ENCODE measurements at regions not wholly inside any gene's neighbourhood (a gene's known extent, or its start where the extent isn't known, plus 50 kb on each side); places are given as distances from the start of the nearest gene placed in this dataset.

DNA sequence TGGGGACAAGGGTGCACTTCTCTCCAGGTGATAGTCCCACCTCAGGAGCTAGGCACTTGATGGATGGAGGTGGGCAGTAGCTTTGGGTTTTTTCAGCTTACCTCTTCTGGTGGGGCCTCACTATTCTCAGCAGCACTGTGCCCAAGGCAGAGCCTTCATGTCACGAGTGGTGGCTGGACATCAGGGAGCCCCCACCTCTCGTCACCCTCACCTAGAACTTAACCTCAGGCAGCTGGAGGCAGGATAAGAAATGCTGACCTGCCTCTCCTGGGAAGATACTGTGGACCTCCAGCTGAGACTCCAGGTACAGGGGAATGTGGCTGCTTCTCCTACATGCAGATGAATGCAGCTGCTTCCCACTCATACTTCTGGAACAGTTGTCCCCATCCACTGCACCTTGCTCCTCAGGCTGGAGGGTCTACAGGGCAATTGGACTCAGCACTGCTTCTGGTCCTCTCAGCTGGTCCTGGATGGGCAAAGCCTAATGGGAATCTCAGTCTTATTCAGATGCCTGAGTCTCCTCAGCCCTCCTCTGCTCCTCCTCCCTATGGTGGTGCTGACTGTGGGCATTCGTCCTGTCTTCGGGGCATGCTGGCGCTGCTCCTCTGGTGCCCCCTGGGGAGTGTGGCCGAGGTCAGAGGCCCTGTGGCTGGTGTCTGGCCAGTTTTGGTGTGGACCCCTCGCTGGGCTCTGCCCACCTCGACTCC is 129.9 kb downstream of the KLF13 start:
- no peak for DNase-seq (ENCODE audit: low read depth)

DNA sequence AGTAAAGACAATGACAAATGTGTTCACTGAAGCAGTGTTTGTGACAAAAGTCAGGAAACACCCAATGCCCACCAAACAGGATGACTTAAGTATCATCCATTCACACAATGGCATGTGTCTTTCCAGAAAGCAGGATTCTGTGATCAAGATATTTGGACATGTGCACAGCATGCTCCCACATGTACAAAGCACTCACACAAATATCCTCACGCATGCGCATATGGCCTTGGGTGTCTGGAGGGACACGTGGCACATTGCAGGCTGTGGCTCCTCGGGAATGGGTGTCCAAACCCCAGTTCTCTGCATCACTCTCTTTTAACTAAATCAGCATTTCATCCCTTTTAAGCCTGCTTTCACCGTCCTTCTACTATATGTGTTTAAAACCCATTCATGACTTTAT is 130.5 kb downstream of the KLF13 start:
- no peak for DNase-seq (ENCODE audit: low read depth)

- DNase-seq (ENCODE audit: low read depth) = no peak
These were observed 131.2 kb downstream of the KLF13 start for GRCh38 chr15:31457631-31458526.

DNA sequence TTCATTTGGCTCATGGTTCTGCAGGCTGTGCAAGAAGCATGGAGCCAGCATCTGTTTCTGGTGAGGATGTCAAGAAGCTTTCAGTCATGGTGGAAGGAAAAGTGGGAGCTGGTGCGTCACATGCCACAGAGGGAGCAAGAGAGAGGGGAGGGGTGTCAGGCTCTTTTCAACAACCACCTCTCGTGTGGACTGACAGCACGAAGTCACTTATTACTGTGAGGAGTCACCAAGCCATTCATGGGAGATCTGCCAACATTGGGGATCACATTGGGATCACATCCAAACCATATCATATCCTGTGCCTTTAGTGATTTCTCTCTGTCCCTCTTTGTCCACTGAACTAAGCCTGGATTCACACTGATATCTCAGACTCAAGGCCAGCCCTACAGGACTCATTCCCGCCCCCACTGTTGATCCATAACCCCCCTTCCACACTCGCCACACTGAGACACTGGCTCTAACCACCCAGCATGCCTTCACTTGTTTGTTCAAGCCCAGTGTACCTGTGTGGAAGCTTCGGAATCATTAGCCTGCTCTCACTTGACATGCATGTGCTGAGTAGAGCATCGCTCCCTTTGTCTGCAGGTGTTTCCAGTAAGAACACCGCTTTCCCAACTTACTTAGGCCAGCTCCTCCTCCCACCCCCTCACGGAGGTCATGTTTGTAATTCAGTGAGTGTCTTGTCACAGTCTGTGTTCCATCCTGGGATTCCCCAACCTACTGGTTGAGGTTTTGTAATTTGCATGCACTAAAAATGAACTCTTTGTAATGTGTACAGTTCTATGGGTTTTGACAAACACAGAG is 132.2 kb downstream of the KLF13 start:
- no peak for DNase-seq (ENCODE audit: low read depth)

DNA sequence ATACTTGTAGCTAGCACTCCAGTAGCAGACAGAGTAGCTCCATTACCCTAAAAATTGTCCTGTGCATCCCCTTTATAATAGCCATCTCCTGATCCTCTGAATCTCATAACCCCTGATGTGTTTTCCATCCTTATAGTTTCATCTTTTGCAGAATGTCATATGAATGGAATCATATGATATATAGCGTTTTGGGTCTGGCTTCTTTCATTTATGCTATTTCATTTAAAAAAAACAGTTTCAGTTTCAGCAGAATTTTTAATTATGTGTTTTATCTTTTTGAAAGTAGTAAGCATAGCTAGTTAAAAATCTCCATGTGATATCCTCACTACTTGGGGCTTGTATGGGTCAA is 132.7 kb downstream of the KLF13 start:
- no peak for DNase-seq (ENCODE audit: low read depth)

DNA sequence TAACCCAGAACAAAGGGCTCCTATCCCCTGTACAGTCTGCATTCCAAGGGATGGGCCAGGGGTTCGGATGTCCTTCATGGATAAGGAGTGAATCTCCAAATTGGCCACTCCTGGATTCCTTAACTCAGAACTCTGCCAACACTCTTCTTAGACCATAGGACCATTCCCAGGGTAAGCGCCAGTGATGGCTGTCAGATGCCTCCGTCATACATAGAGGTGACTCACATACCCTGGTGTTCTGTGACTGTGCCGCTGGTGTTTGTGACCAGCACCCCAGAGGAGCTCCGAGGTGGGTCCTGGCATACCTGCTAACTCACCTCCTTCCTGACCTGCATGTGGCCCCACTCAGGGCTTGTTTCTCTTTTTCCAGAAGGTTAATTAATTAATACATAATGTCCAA is 134.7 kb downstream of the KLF13 start:
- no peak for DNase-seq (ENCODE audit: low read depth)

- DNase-seq (ENCODE audit: low read depth) = no peak
These were observed 135.4 kb downstream of the KLF13 start for GRCh38 chr15:31461911-31462480.

GRCh38 chr15:31463521-31464102 is 137.0 kb downstream of the KLF13 start:
- no peak for DNase-seq (ENCODE audit: low read depth)

DNA sequence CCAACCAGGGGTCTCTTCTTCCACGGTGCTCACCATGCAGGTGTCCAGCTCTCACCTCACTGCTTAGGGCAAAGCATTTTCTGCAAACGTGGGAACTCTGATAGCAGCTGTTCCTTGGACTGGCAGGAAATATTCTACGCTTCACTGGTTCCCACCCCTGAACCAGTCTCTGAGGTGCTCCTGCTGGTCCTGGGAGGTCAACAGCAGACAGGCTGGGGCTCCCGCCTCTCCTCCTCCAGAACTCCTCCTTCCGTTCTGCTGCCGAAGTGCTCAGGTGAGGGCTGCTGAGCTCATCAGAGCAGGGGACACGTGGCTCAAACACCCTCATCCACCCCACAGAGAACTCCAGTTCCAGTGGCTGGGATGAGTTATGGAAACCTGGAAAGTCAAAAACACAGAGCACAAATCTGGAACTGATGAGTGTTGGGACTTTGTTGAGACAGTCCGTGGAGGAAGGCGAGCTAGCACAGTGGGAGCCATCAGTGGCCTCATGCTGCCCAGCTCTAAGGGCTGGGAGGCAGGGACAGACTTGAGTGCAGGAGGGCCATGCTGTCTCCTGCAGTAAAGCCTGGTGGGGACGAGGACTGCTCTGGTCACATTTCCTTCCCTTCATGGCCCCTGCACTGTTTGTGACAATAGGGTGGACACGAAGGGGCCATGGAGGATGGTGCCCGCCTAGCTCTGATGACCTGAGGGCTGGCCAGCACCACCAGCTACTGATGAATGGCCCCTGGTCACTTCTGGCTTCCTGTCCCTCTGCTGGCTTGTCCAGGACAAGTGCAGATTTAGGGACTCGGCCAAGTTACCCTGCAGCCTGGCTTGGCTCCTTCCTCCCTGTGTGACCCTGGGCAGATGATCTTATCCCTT is 137.8 kb downstream of the KLF13 start:
- no peak for DNase-seq (ENCODE audit: low read depth)

DNA sequence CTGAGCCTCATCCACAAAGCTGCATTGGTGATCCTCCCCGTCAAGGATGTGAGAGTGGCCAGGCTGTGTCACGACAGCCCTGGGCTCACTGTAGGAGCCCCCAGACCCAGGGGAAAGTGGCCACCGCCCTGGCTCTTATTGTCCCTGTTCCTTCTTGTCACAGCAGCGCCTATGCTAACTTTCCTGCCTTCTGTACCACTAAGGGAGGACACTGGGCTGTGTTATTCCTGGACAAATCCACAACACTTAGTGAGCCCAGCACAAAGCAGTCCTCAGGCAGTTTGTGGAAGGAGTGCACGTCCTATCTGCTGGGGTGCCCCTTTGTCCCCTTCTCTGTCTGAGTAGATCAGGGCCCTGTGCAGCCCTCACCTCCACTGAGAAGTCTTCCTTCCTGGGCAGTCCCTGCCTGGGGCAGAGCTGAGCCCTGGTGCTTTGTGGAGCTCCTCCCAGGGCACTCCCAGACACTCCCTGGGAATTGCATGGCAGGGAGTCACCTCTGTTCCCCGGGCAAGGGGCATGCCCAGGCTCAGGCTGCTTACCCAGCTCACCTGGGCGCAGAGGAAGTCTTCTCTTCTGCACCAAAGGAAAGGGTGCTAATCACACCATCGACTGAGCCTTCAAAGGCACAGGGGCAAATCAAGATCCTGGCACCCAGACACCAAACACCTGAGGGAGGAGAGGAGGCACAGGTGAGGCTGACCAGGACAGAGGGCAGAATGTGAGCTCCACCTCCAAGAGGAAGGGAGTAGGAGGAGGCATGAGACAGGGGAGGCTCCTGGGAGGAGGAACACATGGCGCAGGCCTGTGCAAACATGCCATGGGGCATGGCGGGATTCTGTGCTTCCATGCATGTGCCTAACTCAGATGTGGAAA is 138.7 kb downstream of the KLF13 start:
- DNase-seq (ENCODE audit: low read depth) = no peak

DNA sequence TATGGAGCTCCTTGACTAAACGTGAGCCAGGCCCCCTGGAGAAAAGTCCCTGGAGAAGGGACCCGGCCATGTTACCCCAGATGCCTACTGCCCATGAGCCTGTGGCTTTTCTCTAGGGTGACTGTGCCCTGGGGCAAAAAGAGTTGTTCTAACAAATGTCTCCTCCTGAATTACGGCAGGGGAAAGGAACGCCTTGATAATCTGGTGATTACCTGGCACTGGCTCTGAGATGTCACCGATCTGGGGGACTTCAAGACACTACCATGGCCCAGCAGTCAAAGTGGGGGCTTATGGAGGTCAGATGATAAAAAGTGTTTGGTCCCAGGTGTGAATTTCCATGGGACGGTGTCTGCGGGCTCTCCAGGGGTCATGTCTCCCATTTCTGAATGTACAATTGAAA is 140.7 kb downstream of the KLF13 start:
- DNase-seq (ENCODE audit: low read depth) = no peak

DNA sequence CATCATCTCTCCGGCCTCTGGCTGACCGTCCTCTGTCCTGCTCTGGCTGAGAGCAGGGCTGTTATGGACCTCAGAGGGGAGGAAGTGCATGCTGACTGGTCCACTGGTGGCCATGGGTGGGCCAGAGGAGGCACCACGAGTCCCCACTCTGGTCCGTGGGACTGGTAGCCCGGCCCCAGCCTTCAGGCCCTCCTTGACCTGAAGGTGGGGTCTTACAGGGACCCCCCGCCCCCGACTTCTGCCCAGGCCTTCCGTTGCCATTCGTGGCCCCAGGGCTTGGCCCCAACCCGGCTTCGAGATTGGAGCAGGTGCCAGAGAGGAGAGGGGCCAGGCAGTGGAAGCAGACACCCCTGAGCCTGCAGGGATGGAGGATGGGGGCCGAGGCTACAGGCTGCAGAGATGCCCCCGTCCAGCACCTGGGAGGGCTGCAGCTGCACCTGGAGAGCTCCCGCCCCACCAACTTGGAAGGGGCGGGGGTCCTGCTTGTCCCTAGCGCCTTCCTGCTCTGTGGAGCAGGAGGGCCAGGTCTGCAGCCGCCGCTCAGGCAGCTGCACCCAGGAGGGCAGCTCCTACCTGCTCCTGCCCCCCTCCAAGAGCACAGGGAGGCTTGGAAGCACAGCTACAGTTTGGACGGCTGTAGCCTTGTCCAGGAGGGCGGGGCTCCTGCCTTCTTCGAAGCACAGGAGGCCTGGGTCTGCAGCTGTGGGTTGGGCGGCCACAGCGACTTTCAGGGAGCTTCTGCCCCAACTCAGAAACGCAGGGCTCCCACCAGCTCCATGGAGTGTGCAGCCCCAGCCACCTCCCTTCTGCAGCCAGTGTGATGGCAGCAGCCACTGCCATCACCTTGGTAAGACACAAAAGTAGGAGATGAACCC is 142.5 kb downstream of the KLF13 start:
- DNase-seq (ENCODE audit: low read depth) = no peak

DNA sequence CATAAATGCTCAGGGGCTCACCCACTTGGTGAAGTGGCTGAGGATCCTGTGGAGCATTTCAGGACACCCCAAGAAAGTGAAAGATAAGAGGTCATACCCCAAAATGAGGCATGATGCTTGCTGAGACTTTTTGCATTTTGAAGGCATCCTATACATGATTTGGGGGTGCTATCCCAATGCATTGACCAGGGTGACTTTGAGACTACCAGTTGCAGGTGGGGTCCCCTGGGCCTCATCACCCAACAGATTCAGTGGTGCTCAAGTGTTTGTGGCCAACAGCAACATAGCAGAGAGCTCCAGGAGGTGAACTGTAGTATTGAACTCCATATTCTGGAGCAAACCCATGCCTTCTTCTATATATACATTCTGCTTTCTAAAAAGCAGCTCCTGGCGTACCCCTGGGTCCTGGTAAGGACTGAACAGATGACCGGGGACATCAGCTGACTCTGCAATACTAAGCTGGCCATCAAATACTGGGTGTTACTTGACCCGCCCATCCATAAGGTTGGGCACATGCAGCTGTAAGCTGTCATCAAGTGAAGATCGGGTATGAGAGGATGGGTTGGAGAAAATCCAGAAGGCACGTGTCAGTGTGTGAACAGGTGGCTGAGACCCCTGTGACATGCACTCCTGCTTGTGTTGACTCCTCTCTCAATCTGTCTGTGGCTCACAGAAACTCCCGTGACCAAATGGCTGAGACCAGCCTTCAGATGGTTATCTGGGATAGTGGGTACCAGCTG is 143.3 kb downstream of the KLF13 start:
- no peak for DNase-seq (ENCODE audit: low read depth)

GRCh38 chr15:31470756-31471155 is 144.1 kb downstream of the KLF13 start:
- DNase-seq (ENCODE audit: low read depth) = no peak

GRCh38 chr15:31471731-31472430 is 145.2 kb downstream of the KLF13 start:
- no peak for DNase-seq (ENCODE audit: low read depth)

DNA sequence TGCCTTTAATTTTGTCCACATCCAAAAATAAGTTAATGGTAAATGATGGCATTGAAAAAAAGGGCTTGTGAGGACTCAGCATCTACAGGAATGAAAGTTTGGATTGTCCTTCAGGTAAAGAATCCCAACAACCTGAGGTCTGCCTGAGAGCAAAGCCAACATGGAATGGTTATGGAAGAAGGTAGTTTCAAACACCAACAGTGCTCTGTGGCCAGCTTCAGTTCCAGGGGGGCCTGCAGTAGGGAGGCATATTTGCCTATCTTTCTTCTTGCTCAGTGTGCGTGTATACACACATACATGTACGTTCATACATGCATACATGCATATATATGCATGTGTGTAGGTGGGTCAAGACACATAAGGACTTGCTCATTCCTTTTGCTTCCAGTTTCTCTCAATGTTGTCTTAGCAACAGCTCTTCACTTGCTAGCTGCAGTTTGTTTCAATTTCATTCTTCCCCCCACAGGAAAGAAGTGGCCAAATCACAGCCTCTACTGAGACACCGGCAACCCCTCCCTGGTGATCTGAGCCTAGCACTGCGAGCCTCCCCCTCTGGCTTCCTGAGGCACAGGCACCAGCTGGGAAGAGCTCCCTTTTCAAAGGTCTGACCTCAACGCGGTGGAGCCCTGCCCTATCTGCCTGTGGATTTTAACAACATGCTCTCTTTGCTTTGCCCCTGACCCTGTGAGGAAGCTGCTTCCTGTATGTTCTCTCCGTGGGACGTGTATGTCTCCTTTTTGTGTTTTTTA is 146.2 kb downstream of the KLF13 start:
- DNase-seq (ENCODE audit: low read depth) = no peak

Data from stimulated activated CD8-positive, alpha-beta memory T cell treated with anti-CD3 and anti-CD28 coated beads, Interleukin-12 subunit alpha, Interleukin-12 subunit beta, amount 100 ng/mL, for 4 hours (primary cell).